GM12864 (cell line): ENCODE measurements at regions not wholly inside any gene's neighbourhood (a gene's known extent, or its start where the extent isn't known, plus 50 kb on each side); places are given as distances from the start of the nearest gene placed in this dataset.

ENCODE experiments used
- DNase-seq: peaks from one replicate; pipeline ENCODE4 v3.0.0-alpha.2; 2011; ENCODE audit warnings: low read depth
- H3K4me3 ChIP-seq: 2 replicates; pipeline ENCODE4 v1.5.1; 2011; ENCODE audit warnings: mild to moderate bottlenecking, low read depth, low read length, control low read depth
- CTCF ChIP-seq: IDR thresholded peaks from 2 replicates; pipeline ENCODE4 v1.5.1; 2011; ENCODE audit warnings: low read depth, mild to moderate bottlenecking, moderate library complexity, low read length, control low read depth, inconsistent platforms; ENCODE audit errors: missing control alignments

- no peak for DNase-seq
- TF ChIP-seq CTCF, result no peak
- H3K4me3 ChIP-seq, result no peak overlapping the region
Observed at GRCh38 chr5:62727184-62727583, 148.6 kb downstream of the LRRC70 start.

- peak; percentile 18 for TF ChIP-seq CTCF
- DNase-seq, result no peak
- no peak overlapping the region for H3K4me3 ChIP-seq
Observed at GRCh38 chr5:62722360-62722759, 143.7 kb downstream of the LRRC70 start.

DNA sequence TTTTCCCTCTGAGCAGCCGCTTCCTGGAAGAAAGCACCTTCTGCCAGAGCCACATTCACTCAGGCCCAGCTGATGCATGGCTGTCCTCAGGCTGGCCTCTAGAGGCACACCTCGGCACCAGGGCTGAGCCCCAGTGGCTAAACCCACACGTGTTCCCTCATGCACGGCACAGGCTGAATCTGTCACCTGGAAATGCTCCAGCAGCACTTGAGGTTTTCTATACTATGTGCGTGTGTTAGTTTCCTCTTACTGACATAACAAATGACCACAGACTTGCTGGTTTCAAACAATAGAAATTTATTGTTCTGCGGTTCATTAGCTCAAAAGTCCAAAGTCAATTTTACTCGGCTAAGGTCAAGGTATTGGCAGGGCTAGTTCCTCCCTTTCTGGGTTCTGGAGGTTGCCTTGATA is 141.4 kb downstream of the LRRC70 start:
- peak; percentile 0 for DNase-seq
- no peak overlapping the region for H3K4me3 ChIP-seq
- TF ChIP-seq CTCF, result peak; percentile 59

DNA sequence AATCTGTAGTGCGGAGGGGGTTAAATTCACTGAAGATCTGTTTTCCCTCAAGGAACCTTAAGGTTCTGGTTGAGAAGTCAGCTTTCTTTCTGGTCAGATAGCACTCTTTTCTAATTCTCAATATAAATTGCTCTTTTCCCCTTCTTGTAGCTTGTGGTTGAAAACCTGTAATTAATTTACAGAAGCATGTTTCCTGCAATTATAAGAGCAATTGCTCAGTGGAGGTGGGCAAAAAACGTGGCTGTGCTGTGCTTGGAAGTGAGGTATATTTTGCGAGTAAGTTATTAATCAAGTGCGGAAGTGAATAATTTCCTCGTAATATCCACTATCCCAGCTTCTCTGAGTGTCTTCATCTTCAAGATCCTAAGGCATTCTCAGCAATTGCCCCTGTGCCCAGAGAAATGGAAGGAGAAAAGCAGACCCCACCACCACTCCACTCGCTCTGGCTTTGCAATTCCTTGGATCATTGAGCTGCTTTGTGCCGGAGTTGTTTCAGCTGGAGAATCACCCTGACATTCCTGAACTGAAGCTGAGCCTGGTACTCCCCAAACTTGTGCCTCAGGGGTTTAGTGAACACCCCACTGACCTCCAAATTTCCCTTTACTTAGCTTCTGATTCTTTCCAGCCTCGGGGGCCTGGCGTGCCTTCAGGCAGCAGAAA is 140.6 kb downstream of the LRRC70 start:
- no peak for TF ChIP-seq CTCF
- H3K4me3 ChIP-seq, result no peak overlapping the region
- DNase-seq, result no peak

DNA sequence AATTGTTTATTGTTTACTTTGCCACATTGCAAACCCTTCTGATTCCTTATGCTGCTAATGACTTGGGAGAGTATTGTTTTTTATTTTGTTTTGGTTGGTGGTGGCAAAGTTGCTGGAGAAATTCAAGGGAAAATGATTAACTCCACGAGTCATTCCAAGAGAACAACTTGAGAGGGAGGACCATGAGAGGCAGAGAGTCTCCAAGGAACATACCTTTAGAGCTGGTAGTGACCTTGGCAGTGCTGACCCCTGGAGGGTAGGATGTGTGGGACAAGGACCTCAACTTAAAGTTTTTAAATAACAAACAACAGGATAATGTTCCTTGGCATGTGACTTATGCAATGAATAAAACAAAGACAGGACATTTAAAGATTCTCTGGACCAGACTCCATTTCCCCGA is 139.7 kb downstream of the LRRC70 start:
- no peak overlapping the region for H3K4me3 ChIP-seq
- TF ChIP-seq CTCF, result no peak
- no peak for DNase-seq

GRCh38 chr5:62717301-62717933 is 138.8 kb downstream of the LRRC70 start:
- DNase-seq, result no peak
- TF ChIP-seq CTCF, result no peak
- H3K4me3 ChIP-seq, result no peak overlapping the region

DNA sequence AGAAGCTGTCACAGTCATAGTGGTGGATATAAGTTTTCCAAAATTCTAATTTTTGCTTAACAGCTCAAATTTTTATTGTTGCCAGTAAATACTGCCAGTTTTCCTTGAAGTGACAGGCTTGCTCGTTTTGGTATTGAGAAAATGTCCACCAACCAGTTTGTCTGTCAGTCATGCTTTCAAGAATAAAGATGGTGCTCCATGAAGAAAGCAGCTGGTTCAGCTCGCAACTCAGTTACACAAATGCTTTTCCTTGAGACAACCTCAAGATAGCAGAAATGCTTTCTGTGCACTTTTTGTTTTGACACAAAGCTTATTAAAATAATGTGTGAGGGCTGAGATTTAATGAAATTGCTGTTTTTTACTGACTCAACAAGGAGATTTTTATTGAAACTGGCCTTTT is 135.7 kb downstream of the LRRC70 start:
- H3K4me3 ChIP-seq, result no peak overlapping the region
- no peak for TF ChIP-seq CTCF

More for the DNA sequence above, 135.7 kb downstream of the LRRC70 start:
- DNase-seq, result no peak
